ENCODE measurements at regions not wholly inside any gene's neighbourhood (a gene's known extent, or its start where the extent isn't known, plus 50 kb on each side); places are given as distances from the start of the nearest gene placed in this dataset.

DNA sequence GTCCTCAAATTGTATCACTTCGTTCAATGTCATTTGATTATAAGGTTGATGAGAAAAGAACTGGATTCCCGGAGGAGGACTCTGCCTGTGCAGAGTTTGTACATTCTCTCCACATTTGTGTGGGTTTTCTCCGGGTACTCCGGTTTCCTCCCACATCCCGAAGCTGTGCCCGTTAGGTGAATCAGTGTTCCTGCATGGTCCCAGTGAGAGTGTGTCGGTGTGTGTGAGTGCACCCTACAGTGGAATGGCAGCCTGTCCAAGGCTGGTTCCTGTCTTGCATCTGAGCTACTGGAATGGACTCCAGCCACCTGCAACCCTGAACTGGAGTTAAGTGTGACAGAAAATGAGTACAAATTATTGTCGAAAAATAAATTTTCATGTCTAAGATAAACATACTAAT is 92.2 kb upstream of the KCTD3 start:
- no peak overlapping the region for H3K4me3 Mint-ChIP-seq
- H3K4me1 Mint-ChIP-seq (ENCODE audit: low read depth), result no peaks in the 10 kb centered on the region
- ChIA-PET CTCF (no interaction called here), POLR2A (no interaction called here)
- ATAC-seq (no peak), DNase-seq (no peak)
- no peaks in the 10 kb centered on the region for H3K36me3 Mint-ChIP-seq (ENCODE audit: low read depth)
- H3K27me3 Mint-ChIP-seq (ENCODE audit: low read depth), result no peaks in the 10 kb centered on the region
- H3K27ac Mint-ChIP-seq, result no peak overlapping the region
- H3K9me3 Mint-ChIP-seq (ENCODE audit: insufficient read depth), result peaks cover 3% of the 10 kb centered on the region

- DNase-seq (no peak), ATAC-seq (no peak)
- no peak overlapping the region for H3K4me3 Mint-ChIP-seq
- ChIA-PET POLR2A (no interaction called here), CTCF (no interaction called here)
- peaks cover 6% of the 10 kb centered on the region for H3K9me3 Mint-ChIP-seq (ENCODE audit: insufficient read depth)
- no peaks in the 10 kb centered on the region for H3K27me3 Mint-ChIP-seq (ENCODE audit: low read depth)
- no peaks in the 10 kb centered on the region for H3K4me1 Mint-ChIP-seq (ENCODE audit: low read depth)
- H3K36me3 Mint-ChIP-seq (ENCODE audit: low read depth), result no peaks in the 10 kb centered on the region
- no peak overlapping the region for H3K27ac Mint-ChIP-seq
Measured at GRCh38 chr1:215475796-215476481, 91.2 kb upstream of the KCTD3 start.

GRCh38 chr1:215476541-215476940 is 90.6 kb upstream of the KCTD3 start:
- Mint-ChIP-seq H3K27ac (no peak overlapping the region), H3K36me3 (ENCODE audit: low read depth) (no peaks in the 10 kb centered on the region), H3K4me3 (no peak overlapping the region), H3K4me1 (ENCODE audit: low read depth) (no peaks in the 10 kb centered on the region), H3K9me3 (ENCODE audit: insufficient read depth) (peaks cover 7% of the 10 kb centered on the region), H3K27me3 (ENCODE audit: low read depth) (no peaks in the 10 kb centered on the region)
- POLR2A ChIA-PET, result no interaction called here
- ATAC-seq (no peak), DNase-seq (no peak)
- CTCF ChIA-PET, result no interaction called here

DNA sequence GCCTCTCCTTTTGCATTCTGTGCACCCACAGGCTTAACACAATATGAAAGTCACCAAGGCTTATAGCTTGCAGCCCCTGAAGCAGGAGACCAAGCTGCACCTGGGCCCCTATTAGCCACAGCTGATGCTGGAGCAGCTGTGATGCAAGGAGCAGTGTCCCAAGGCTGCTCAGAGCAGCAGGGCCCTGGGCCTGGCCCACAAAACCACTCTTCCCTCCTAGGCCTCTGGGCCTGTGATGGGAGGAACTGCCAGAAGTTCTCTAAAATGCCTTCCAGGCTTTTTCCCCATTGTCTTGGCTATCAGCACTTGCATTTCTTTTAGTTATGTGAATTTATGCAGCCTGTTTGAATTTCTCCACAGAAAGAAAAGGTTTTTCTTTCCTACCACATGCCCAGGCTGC is 89.5 kb upstream of the KCTD3 start:
- Mint-ChIP-seq H3K27ac (no peak overlapping the region), H3K4me3 (no peak overlapping the region), H3K27me3 (ENCODE audit: low read depth) (no peaks in the 10 kb centered on the region), H3K9me3 (ENCODE audit: insufficient read depth) (peaks cover 7% of the 10 kb centered on the region), H3K36me3 (ENCODE audit: low read depth) (no peaks in the 10 kb centered on the region), H3K4me1 (ENCODE audit: low read depth) (no peaks in the 10 kb centered on the region)
- ATAC-seq, result no peak
- no peak for DNase-seq
- ChIA-PET CTCF (no interaction called here), POLR2A (no interaction called here)

DNA sequence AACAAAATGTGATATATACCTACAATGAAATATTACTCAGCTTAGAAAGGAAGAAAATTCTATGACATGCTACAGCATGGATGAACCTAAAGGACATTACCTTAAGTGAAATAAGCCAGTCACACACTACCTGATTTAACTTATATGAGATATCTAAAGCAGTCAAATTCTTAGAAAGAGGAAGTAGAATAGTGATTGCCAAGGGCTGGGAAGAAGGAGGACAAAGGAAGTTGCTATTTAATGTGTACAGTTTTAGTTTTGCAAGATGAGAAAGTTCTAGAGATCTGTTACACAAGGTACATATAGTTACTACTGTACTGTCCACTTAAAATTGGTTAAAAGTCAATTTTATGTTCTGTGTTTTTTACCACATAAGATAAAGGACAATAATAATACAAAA is 87.5 kb upstream of the KCTD3 start:
- Mint-ChIP-seq H3K27ac (no peak overlapping the region), H3K4me3 (no peak overlapping the region), H3K36me3 (ENCODE audit: low read depth) (no peaks in the 10 kb centered on the region), H3K4me1 (ENCODE audit: low read depth) (no peaks in the 10 kb centered on the region), H3K9me3 (ENCODE audit: insufficient read depth) (peaks cover 7% of the 10 kb centered on the region), H3K27me3 (ENCODE audit: low read depth) (no peaks in the 10 kb centered on the region)
- POLR2A ChIA-PET, result no interaction called here
- ATAC-seq (no peak), DNase-seq (no peak)
- CTCF ChIA-PET, result no interaction called here

DNA sequence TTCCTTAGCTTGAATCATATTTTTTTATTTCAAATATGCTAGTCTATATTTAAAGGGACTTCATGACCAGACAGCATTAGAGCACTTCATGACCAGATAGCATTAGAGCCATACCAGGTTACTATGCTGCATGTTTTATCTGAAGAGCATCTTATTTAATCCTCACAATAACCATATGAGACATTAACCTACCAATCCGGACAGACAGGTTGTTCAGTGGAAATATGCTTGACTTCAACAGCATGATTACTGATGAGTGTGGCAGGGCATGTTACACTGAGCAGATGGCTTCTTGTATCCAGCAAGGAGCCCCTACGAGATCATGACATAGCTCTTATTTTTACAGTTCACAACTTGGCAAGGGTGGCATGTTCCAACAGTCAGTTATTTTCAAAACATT is 85.0 kb upstream of the KCTD3 start:
- no peak overlapping the region for H3K27ac Mint-ChIP-seq
- H3K4me3 Mint-ChIP-seq, result no peak overlapping the region
- no peaks in the 10 kb centered on the region for H3K36me3 Mint-ChIP-seq (ENCODE audit: low read depth)
- no peak for DNase-seq
- H3K4me1 Mint-ChIP-seq (ENCODE audit: low read depth), result no peaks in the 10 kb centered on the region
- POLR2A ChIA-PET, result no interaction called here
- CTCF ChIA-PET, result no interaction called here
- no peak for ATAC-seq
- peaks cover 7% of the 10 kb centered on the region for H3K9me3 Mint-ChIP-seq (ENCODE audit: insufficient read depth)
- H3K27me3 Mint-ChIP-seq (ENCODE audit: low read depth), result no peaks in the 10 kb centered on the region

DNA sequence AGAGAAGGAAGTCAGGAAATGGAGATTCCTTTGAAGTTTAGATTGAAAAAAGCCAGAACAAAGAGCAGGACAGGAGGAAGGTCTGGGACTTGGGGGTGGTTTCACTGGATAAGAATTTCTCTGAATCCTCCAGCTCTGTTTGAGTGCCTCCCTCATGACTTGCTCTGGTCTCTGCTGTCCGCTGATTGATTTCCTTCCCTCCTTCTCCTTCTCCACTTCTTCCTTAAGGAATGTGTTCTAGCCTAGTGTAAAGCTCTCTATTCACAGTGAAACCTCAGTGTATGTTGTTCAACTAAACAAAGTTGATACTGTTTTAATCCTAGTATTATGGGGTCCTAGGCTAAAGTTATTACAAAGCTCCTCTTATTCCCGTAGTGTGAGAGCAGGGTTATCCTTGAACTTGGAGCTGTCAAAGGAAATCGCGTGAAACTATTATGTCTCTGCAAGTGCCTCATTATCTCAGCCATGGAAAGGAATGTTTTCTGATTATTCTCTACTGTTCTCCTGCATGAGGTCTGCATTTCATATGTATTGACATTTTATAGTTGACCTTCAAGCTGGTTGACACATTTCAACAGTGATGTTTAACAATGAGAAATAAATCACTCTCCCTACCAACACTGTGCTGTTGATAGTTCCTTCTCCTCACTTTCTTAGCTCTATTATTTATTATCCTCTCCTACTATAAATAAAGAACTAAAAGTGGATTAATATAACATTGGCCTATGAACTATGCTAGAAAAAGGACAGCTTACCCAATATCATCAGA is 82.7 kb upstream of the KCTD3 start:
- Mint-ChIP-seq H3K27me3 (ENCODE audit: low read depth) (no peaks in the 10 kb centered on the region), H3K4me1 (ENCODE audit: low read depth) (no peaks in the 10 kb centered on the region), H3K4me3 (no peak overlapping the region), H3K27ac (no peak overlapping the region), H3K9me3 (ENCODE audit: insufficient read depth) (peaks cover 4% of the 10 kb centered on the region), H3K36me3 (ENCODE audit: low read depth) (no peaks in the 10 kb centered on the region)
- POLR2A ChIA-PET, result no interaction called here
- ATAC-seq, result no peak
- no peak for DNase-seq
- CTCF ChIA-PET, result interaction anchor here (1.0 kb wide), 1 partner anchor 41 kb away, joined by 3 read pairs; no protein-coding TSS in a partner anchor

- DNase-seq (no peak), ATAC-seq (no peak)
- H3K27ac Mint-ChIP-seq, result no peak overlapping the region
- H3K4me3 Mint-ChIP-seq, result no peak overlapping the region
- ChIA-PET POLR2A (no interaction called here), CTCF (no interaction called here)
- H3K36me3 Mint-ChIP-seq (ENCODE audit: low read depth), result no peaks in the 10 kb centered on the region
- H3K9me3 Mint-ChIP-seq (ENCODE audit: insufficient read depth), result no peaks in the 10 kb centered on the region
- no peaks in the 10 kb centered on the region for H3K27me3 Mint-ChIP-seq (ENCODE audit: low read depth)
- no peaks in the 10 kb centered on the region for H3K4me1 Mint-ChIP-seq (ENCODE audit: low read depth)
Measured at GRCh38 chr1:215487466-215487865, 79.6 kb upstream of the KCTD3 start.

- ChIA-PET CTCF (no interaction called here), POLR2A (no interaction called here)
- ATAC-seq (no peak), DNase-seq (no peak)
- no peaks in the 10 kb centered on the region for H3K9me3 Mint-ChIP-seq (ENCODE audit: insufficient read depth)
- H3K4me1 Mint-ChIP-seq (ENCODE audit: low read depth), result no peaks in the 10 kb centered on the region
- no peaks in the 10 kb centered on the region for H3K27me3 Mint-ChIP-seq (ENCODE audit: low read depth)
- no peaks in the 10 kb centered on the region for H3K36me3 Mint-ChIP-seq (ENCODE audit: low read depth)
- no peak overlapping the region for H3K27ac Mint-ChIP-seq
- no peak overlapping the region for H3K4me3 Mint-ChIP-seq
Measured at GRCh38 chr1:215488850-215489249, 78.3 kb upstream of the KCTD3 start.

DNA sequence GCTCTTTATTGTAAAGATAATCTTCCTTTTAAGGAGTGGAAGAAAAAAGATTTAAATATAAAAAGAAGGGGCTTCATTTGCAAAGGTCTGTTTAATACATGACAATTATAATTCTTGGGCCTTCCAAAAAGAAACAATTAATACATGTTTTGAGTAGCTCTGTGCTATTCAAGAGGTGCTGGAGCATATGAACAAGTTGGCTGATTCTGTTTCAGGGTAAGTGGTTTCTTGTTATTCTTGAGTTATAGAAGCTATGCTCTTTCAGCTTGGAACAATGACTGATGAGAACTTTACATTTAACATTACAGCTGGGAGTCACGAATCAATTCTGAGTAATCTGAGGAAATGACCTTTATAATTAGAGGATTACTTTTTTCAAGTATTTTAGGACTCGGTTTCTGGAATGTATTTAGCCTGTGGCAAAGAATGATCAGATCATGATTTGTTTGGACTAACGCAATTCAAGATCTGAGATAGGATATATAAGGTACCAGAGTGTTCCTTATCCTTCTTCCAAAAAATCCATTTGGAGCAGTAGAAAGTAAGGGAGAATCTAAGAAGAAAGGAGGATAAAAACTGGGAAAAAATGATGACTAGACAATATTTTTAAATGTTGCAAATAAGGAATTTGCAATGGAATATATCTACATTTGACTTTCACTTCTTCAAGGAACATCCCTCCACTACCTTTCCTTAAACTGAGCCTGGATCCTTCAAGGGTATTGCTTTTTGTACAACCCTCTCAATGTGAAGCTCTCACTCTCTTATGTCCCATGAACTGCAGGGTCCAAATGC is 77.1 kb upstream of the KCTD3 start:
- POLR2A ChIA-PET, result no interaction called here
- Mint-ChIP-seq H3K27ac (no peak overlapping the region), H3K4me3 (no peak overlapping the region), H3K27me3 (ENCODE audit: low read depth) (no peaks in the 10 kb centered on the region), H3K4me1 (ENCODE audit: low read depth) (no peaks in the 10 kb centered on the region), H3K36me3 (ENCODE audit: low read depth) (no peaks in the 10 kb centered on the region), H3K9me3 (ENCODE audit: insufficient read depth) (no peaks in the 10 kb centered on the region)
- CTCF ChIA-PET, result no interaction called here
- ATAC-seq, result no peak
- DNase-seq, result no peak

- no peaks in the 10 kb centered on the region for H3K9me3 Mint-ChIP-seq (ENCODE audit: insufficient read depth)
- CTCF ChIA-PET, result no interaction called here
Measured at GRCh38 chr1:215497528-215497927, 69.6 kb upstream of the KCTD3 start.

GRCh38 chr1:215501496-215501895 is 65.6 kb upstream of the KCTD3 start:
- ChIA-PET CTCF (no interaction called here), POLR2A (no interaction called here)
- Mint-ChIP-seq H3K27me3 (ENCODE audit: low read depth) (no peaks in the 10 kb centered on the region), H3K4me3 (no peak overlapping the region), H3K9me3 (ENCODE audit: insufficient read depth) (no peaks in the 10 kb centered on the region), H3K27ac (no peak overlapping the region), H3K4me1 (ENCODE audit: low read depth) (no peaks in the 10 kb centered on the region), H3K36me3 (ENCODE audit: low read depth) (no peaks in the 10 kb centered on the region)
- ATAC-seq (no peak), DNase-seq (no peak)

More at GRCh38 chr1:215497528-215497927, 69.6 kb upstream of the KCTD3 start:
- Mint-ChIP-seq H3K4me3 (no peak overlapping the region), H3K36me3 (ENCODE audit: low read depth) (no peaks in the 10 kb centered on the region), H3K27me3 (ENCODE audit: low read depth) (no peaks in the 10 kb centered on the region), H3K4me1 (ENCODE audit: low read depth) (no peaks in the 10 kb centered on the region), H3K27ac (no peak overlapping the region)
- ATAC-seq (no peak), DNase-seq (no peak)
- POLR2A ChIA-PET, result no interaction called here

Data from activated CD8-positive, alpha-beta T cell treated with anti-CD3 and anti-CD28 coated beads, Interleukin-2, amount 10 ng/mL, durations not matched to agents 7 days and 5 days (primary cell).